HG03520 (cell line): ENCODE measurements at regions not wholly inside any gene's neighbourhood (a gene's known extent, or its start where the extent isn't known, plus 50 kb on each side); places are given as distances from the start of the nearest gene placed in this dataset.

Experiments used
- ATAC-seq: cut with Tn5 transposase; IDR thresholded peaks from one replicate; pipeline ENCODE4 v1.9.1; 2021; ENCODE audit warnings: mild to moderate bottlenecking, moderate library complexity; ENCODE audit not compliant: unreplicated experiment

DNA sequence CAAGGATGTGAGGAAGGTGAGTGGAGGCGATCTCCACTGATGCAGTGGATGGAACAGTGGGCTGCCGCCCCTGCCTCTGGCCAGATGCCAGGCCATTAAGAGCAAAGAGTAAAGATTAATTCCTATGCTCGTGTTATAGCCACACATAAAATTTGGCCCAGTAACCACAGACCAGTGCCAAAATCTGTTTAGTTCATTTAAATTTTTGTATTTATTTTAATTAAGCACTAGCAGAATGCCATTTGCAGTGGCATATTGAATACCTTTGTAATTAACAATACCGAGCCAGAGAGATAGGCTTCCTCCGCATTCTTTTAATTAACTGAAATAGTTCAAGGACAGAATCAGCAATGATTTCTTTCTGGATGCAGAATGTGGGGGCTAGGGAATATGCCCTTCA, 179.8 kb downstream of the MED10 start:
- no peak for ATAC-seq

DNA sequence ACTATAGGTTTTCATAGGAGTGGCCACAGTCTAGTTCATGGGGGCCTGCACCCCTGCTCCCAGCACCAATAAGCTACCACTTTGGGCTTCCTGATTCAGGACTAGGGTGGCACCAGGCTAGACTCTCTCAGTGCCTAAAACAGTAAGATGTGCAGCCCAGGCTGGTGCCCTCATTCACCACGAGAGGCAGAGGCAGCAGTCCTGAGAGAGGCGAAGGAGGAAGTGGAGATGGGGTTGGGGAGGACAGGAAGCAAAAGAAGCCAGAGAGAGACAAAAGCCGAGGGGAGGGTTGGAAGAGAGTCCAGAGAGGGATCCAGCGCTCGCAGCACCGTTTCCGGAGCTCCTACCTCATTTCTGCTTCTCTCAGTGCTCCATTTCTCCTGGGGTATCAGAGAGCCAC, 180.9 kb downstream of the MED10 start:
- ATAC-seq, result no peak

- ATAC-seq, result no peak
Measured at GRCh38 chr5:6195711-6196358, 182.5 kb downstream of the MED10 start.

DNA sequence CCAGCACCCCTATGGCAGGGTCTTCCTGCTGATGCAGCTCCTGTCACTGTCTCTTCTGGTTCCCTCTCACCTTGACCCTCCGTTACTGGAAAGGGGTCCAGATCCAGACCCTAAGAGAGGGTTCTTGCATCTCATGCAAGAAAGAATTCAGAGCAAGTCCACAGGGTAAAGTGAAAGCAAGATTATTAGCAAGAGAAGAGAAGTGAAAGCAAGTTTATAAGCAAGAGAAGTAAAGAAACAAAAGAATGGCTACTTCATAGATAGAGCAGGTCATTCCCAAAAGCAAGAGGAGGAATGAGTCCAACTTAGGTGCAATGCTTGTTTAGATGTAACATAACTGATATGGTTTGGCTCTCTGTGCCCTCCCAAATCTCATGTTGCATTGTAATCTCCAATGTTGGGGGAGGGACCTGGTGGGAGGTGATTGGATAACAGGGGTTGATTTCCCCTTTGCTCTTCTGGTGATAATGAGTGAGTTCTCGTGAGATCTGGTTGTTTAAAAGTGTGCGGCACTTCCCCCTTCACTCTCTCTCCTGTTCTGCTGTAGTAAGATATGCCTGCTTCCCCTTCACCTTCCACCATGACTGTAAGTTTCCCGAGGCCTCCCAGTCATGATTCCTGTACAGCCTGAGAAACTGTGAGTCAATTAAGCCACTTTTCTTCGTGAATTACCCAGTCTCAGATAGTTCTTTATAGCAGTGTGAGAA, 183.3 kb downstream of the MED10 start:
- ATAC-seq, result peak; percentile 62

DNA sequence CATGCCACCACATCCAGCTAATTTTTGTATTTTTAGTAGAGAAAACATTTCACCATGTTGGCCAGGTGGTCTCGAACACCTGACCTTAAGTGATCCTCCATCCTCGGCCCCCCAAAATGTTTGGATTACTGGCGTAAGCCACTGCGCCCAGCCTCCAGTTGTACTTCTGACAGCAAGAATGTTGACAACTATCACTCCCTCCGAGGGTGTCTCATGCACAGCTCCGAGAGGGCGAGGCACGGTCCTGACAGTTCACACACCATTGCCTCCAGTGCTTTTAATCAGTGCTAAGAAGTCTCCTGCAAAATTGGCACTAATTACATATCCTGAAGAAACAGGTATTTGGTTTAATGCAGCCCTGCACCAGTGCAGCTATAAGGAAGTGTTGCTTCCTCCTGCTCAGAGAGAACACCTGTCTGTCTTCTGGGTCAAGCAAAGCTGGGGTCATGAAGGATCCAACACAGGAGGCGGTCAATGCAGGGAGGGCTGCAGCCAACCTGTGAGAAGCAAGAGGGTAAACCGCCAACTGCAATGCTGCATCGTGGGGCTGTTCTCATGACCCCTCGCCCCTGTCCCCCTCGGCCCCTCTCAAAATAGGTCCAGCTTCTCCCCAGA, 184.0 kb downstream of the MED10 start:
- no peak for ATAC-seq

- ATAC-seq, result no peak
Measured at GRCh38 chr5:6193310-6193709, 185.0 kb downstream of the MED10 start.

DNA sequence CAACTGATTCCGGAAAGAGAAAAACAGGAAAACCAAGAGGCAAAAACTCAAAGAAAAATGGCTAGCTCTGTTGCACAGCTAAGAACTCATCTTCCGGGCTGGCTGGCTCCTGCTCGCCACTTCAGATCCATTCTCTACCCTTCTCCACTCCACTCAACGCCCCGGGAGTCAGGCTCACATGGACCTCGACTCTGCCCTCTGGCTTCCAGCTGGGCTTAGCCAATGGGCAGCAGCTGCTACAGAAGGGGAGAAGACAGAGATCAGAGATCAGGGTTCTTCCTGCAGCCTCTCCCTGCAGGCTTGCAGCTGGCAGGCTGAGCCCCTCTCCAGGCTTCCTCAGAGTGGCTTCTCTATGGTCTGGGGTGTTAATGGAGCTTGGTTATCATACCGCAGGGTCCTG, 187.5 kb downstream of the MED10 start:
- no peak for ATAC-seq

DNA sequence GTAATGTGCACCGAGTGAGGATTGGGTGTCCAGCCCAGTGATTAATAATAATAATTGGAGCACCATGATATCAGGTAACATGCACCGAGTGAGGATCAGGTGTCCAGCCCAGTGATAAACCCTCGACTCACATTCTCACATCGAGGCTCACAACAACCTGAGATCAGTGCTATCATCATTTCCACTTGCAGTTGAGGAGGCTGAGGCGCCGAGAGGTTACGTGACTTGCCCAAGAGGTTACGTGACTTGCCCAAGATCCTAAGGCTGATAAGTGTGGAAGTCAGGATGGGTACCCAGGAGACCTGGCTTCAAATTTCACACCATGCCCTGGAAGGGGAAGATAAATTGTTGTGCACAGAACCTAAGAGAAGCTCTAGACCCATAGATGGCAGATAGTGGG, 189.4 kb downstream of the MED10 start:
- no peak for ATAC-seq

DNA sequence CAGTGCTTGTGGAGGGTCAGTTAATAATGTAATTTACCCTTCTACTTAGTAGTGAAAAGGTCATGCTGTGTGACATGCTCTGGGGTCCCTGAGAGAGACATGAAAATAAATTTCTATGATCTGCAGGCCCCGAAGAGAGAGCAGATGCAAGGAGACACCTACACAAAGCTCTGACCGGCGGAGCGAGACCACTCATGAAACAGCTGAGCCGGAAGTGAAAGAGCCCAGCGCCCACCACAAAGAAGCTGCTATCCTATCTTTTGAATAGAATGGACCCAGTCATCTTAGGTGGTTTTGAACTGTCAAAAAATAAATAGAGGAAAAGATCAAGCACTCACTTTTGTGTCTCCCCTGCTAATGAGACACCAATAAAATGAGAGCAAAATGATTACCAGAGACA, 190.0 kb downstream of the MED10 start:
- ATAC-seq, result peak; percentile 98

DNA sequence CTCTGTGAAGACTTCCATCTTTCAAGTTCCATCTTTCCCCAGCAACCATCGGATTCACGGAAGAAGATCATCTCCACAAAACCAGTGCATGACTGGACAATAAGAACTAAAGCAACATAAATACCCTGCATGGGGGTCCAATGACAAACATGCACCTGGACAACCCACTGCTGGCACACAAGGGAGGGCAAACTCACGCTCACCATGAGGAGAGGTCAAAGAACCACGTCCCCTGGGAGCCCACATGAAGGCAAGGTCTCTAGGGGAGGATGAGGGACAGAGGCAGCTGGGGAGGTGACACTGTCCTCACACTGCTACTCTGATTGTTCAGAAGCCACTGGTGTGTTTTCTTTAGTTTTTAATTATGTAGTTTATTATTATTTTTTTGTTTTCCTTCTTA, 190.8 kb downstream of the MED10 start:
- no peak for ATAC-seq

- ATAC-seq, result no peak
Measured at GRCh38 chr5:6185574-6185973, 192.8 kb downstream of the MED10 start.

DNA sequence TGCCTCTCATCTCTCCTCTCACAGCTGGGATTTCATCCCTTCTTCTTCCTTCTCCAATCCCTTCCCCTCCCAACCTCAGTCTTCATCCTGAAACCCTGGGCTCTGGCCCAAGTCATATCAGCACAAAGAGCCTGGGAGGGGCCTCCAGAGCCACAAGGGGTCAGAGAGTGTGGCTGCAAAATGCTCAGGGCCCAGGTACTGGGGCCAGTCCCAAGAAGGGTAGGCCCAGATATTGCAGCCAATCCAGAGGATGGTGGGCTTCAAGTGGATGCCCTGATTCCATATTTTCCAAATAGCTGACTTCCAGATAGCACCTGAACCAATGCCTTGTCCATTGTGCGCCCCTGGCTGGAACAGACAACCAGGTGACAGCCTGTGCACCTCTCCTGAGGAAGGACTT, 193.9 kb downstream of the MED10 start:
- no peak for ATAC-seq

DNA sequence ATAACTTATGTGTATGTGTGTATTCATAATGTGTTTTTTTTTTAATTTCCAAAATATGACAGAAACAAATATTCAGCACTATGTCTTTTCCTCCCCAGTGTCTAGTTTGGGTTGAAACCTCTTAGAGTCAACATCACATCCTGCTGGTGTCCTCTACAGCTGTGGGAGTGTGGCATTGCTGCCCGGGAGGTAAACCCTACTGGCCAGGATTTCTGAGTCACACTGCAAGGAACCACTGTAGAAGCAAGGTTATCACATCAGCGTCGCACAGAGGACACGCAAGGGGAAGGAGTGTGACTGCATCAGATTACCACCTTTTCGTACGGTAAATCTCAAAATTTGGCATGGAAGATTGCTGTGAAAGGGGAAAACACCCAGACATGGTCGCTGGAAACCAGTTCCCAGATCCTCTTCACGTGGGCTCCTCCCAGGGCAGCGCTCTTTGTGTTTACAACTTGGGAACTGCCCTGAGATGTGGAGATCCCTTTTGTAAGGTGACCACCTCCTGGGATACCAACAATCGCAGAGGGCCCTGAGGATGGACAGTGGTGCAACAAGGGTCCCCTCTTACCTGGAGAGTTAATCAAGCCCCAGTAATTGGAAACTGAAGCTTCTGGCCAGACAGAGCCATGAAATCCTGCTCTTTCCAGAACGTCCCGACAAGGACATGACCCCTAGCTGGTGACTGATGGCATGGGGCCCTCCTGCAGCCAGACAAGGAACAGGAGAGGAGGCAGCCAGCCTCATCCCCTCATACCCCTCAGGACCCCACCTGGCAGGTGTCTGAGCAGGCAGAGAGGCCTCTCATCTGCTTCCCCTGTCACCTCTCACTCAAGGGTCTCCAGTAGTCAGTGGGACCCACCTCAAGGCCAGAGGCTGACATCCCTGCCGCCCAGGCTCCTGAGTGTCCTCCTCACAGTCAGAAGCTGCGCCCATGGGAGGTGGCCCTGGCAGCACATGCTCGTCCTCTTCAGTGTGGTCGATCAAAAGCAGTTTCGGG, 194.7 kb downstream of the MED10 start:
- no peak for ATAC-seq

DNA sequence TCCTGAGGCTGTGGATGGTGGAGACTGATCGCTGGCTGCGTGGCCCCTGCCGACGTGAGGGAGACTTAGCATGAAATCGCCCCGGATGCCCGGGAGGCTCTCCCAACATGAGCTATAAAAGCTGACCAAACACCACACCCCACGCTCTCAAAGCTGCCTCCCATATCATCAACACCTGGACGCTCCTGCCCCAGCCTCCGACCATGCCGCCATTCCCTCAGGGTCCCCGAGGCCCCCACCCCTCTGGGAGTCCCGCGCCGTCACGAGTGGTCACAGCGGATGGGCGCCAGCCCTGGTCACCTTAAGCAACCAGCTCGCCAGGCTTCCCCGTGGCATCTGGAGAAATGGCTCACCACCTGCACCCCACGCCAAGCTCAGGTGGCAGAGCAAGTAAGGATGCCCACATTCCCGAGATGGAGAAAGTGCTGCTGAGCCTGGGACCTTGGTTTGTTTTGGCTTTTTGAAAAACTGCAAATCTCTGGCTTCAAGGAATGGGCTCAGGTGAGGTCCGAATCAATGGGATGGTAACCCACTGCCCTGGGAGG, 196.0 kb downstream of the MED10 start:
- ATAC-seq, result no peak

- no peak for ATAC-seq
Measured at GRCh38 chr5:6181871-6182270, 196.5 kb downstream of the MED10 start.

- no peak for ATAC-seq
Measured at GRCh38 chr5:6181147-6181729, 197.1 kb downstream of the MED10 start.

DNA sequence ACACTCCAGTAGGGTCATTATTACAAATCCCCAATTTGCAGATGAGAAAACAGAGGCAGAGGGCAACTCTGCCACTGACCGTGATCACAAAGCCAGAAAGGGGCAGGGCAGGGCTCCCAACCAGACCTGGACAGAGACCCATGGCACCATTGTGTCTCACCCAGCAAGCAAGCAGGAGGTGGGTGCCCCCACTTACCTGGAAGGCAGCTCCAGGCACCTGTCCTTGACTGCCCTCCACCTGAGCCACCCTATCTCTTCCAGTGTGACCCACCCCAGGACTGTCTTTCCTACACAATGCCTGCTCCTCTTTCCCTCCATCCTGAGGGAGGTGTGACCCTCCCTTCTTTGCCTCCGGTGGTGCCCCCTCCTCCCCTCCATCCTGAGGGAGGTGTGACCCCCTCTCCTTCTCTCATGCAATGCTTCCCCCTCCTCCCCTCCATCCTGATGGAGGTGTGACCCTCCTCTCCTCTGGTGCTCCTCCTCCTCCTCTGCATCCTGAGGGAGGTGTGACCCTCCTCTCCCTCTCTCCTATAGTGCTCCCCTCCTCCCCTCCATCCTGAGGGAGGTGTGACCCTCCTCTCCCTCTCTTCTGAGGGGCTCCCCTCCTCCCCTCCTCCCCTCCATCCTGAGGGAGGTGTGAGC, 198.0 kb downstream of the MED10 start:
- no peak for ATAC-seq

GRCh38 chr5:6178846-6179532, 199.4 kb downstream of the MED10 start:
- ATAC-seq, result no peak

- ATAC-seq, result no peak
Measured at GRCh38 chr5:6177926-6178325, 200.4 kb downstream of the MED10 start.
